OCI-LY3 (cell line): ENCODE measurements at regions not wholly inside any gene's neighbourhood (a gene's known extent, or its start where the extent isn't known, plus 50 kb on each side); places are given as distances from the start of the nearest gene placed in this dataset.

Experiments used
- H2AFZ ChIP-seq: fragments of 200-600, 300-600 bp; shearing (Covaris generic); 2 replicates; pipeline ENCODE4 v1.6.0; 2014; ENCODE audit warnings: antibody characterized with exemption, low read depth, low read length
- H3K27ac ChIP-seq: fragments of 200-600, 300-600 bp; sonication (generic); 2 replicates; pipeline ENCODE4 v1.5.1; 2014; ENCODE audit warnings: mild to moderate bottlenecking, low read length, moderate library complexity, mixed read lengths
- H3K27me3 ChIP-seq: fragments of 200-600, 300-600 bp; sonication (generic); 2 replicates; pipeline ENCODE4 v1.6.1; 2014; ENCODE audit warnings: low read depth, low read length, mixed read lengths
- H3K36me3 ChIP-seq: fragments of 200-600, 300-600 bp; sonication (generic); replicated peaks from 2 replicates; pipeline ENCODE3; 2014; ENCODE audit warnings: low read depth, low read length, mixed read lengths
- H3K4me1 ChIP-seq: fragments of 300-600, 200-600 bp; sonication (generic); 2 replicates; pipeline ENCODE4 v1.6.1; 2014; ENCODE audit warnings: low read length, mixed read lengths
- H3K4me2 ChIP-seq: fragments of 200-600, 300-600 bp; sonication (generic); 2 replicates; pipeline ENCODE4 v1.6.1; 2014; ENCODE audit warnings: low read length, mixed read lengths
- H3K4me3 ChIP-seq: fragments of 300-600, 200-600 bp; sonication (generic); 2 replicates; pipeline ENCODE4 v1.5.1; 2014; ENCODE audit warnings: antibody characterized with exemption, mild to moderate bottlenecking, low read length, moderate library complexity
- H3K79me2 ChIP-seq: fragments of 300-600, 200-600 bp; shearing (Covaris generic); 2 replicates; pipeline ENCODE4 v1.6.1; 2014; ENCODE audit warnings: mild to moderate bottlenecking, low read length, mixed read lengths
- H3K9ac ChIP-seq: fragments of 300-600, 200-600 bp; shearing (Covaris generic); 2 replicates; pipeline ENCODE4 v1.6.0; 2014; ENCODE audit warnings: mild to moderate bottlenecking, low read length, moderate library complexity
- H3K9me3 ChIP-seq: fragments of 200-600, 300-600 bp; shearing (Covaris generic); 2 replicates; pipeline ENCODE4 v1.6.1; 2014; ENCODE audit warnings: low read length, mixed read lengths; ENCODE audit not compliant: insufficient read depth
- H4K20me1 ChIP-seq: fragments of 200-600, 300-600 bp; sonication (generic); 2 replicates; pipeline ENCODE4 v1.6.1; 2016; ENCODE audit warnings: low read length, mixed read lengths; ENCODE audit not compliant: insufficient read depth
- EZH2phosphoT487 ChIP-seq: fragments of 200-600 bp; shearing (Covaris generic); IDR thresholded peaks from 2 replicates; pipeline ENCODE4 v1.6.1; 2018; ENCODE audit warnings: antibody characterized with exemption, mixed run types, low read depth
- TF ChIP-seq, protein P1 (sequence below): fragments of 200-600, 300-600 bp; sonication (generic); IDR thresholded peaks from 2 replicates; pipeline ENCODE4 v1.5.1; 2014; ENCODE audit warnings: antibody characterized with exemption, low read length, low read depth

DNA sequence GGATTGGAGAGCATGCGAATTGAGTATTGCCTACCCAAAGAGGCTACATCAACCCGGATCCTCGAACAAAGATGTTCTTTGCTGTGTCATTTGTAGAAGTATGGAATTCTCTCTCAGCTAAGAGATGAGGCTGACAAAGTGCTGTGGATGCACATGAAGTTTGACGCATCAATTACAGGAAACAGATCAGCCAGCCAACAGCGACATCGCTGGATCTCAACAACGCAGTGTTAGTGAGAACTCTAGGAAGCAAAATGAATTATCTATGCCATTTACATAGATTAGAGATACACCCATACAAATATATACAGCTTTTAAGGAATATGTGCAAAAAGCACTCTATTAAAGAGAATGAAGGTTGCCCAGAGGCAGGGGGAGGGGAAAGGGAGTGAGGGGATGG is 160.6 kb upstream of the RGMA start:
- H4K20me1 ChIP-seq, result no peaks in the 10 kb centered on the region
- H3K4me3 ChIP-seq, result no peak overlapping the region
- H3K36me3 ChIP-seq, result no peaks in the 10 kb centered on the region
- H3K9ac ChIP-seq, result no peak overlapping the region
- TF ChIP-seq, protein P1, sequence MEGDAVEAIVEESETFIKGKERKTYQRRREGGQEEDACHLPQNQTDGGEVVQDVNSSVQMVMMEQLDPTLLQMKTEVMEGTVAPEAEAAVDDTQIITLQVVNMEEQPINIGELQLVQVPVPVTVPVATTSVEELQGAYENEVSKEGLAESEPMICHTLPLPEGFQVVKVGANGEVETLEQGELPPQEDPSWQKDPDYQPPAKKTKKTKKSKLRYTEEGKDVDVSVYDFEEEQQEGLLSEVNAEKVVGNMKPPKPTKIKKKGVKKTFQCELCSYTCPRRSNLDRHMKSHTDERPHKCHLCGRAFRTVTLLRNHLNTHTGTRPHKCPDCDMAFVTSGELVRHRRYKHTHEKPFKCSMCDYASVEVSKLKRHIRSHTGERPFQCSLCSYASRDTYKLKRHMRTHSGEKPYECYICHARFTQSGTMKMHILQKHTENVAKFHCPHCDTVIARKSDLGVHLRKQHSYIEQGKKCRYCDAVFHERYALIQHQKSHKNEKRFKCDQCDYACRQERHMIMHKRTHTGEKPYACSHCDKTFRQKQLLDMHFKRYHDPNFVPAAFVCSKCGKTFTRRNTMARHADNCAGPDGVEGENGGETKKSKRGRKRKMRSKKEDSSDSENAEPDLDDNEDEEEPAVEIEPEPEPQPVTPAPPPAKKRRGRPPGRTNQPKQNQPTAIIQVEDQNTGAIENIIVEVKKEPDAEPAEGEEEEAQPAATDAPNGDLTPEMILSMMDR, result no peak
- TF ChIP-seq EZH2phosphoT487, result no peak
- no peak overlapping the region for H2AFZ ChIP-seq
- H3K79me2 ChIP-seq, result no peaks in the 10 kb centered on the region
- no peaks in the 10 kb centered on the region for H3K9me3 ChIP-seq
- no peak overlapping the region for H3K4me2 ChIP-seq
- no peaks in the 10 kb centered on the region for H3K4me1 ChIP-seq
- no peak overlapping the region for H3K27ac ChIP-seq
- H3K27me3 ChIP-seq, result peaks cover 21% of the 10 kb centered on the region

DNA sequence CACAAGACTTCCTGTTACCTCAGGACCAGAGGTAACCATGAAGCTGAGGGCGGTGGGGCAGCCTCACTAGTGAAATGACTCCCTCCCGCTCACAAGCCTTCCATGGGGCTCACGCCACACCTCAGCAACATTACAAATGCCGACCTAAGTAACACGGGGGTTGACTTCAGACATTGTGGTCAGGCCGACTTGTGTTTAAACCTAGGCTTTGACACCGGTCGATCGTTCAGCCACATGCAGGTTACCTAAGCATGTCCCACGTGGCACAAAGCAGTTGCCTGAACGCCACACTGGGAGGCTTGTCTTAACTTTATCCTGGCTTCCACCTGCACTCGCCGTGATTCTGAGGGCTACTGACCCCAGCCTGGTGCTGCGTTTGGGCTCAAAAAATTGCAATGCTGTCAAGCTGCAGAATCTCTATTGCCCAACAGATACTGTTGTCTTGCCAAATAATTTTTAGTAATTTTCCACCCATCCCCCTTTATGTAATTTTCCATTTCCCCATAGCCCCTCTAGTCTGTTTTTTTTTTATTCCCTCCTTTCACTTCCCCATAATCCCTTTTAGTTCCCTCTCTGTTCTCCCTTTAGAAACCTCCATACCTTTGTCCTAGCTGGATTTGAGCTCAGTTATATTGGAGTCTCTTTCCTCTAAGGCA is 158.6 kb upstream of the RGMA start:
- TF ChIP-seq, protein P1, result no peak
- TF ChIP-seq EZH2phosphoT487, result no peak
- no peak overlapping the region for H3K4me2 ChIP-seq
- no peaks in the 10 kb centered on the region for H3K36me3 ChIP-seq
- H2AFZ ChIP-seq, result no peak overlapping the region
- no peaks in the 10 kb centered on the region for H4K20me1 ChIP-seq
- no peaks in the 10 kb centered on the region for H3K9me3 ChIP-seq
- H3K4me1 ChIP-seq, result no peaks in the 10 kb centered on the region
- H3K9ac ChIP-seq, result no peak overlapping the region
- H3K4me3 ChIP-seq, result no peak overlapping the region
- peaks cover 21% of the 10 kb centered on the region for H3K27me3 ChIP-seq
- H3K27ac ChIP-seq, result no peak overlapping the region
- H3K79me2 ChIP-seq, result no peaks in the 10 kb centered on the region

DNA sequence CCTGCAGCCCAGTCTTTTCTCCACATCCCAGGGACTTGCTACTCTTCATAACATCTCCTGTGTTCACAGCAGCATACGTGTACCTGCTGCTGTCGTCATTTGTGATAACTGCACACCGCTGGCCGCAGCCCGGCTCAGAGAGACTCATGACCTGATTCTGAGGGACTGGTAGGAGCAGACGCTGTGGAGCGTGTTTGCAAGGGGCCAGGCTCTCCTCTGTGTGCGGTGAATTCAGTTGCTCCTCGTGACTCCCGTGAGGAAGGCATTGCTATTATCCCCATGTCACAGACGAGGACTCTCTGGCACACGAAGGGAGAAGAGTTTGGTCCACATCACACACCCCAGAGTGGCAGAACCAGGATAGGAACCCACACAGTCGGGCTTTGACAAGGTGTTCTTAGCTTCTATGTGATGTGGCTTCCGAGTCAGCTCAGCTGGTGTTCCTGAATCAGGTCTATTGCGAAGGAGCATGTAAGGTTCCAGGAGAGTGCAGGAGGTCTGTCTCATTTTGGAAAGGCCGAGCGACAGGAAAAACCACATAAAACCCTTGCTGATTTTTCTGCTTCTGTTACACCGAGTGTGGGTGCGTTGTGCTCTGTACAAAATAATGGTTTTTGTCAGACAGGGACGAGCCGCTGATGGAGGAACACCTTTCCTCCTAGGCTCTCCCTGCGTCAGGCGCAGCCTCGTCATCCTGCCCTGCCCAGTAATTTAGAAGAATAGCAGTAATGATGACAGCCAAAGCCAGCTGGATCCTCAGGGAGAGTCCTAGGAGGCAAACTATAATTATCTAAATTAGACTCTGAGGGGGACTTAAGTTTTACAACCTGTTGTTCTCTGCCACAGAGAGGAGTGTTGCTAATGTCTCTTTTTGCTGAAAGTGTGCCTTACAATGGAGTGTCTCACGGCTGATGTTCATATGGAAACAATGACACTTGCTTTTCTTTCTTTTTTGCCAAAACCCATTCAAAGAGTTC is 157.5 kb upstream of the RGMA start:
- Histone ChIP-seq H3K4me1 (no peaks in the 10 kb centered on the region), H3K4me3 (no peak overlapping the region), H3K27me3 (peaks cover 21% of the 10 kb centered on the region), H3K9ac (no peak overlapping the region), H2AFZ (no peak overlapping the region), H3K27ac (no peak overlapping the region), H3K9me3 (no peaks in the 10 kb centered on the region), H4K20me1 (no peaks in the 10 kb centered on the region), H3K4me2 (no peak overlapping the region), H3K79me2 (no peaks in the 10 kb centered on the region), H3K36me3 (no peaks in the 10 kb centered on the region)
- no peak for TF ChIP-seq EZH2phosphoT487
- TF ChIP-seq, protein P1, result no peak

DNA sequence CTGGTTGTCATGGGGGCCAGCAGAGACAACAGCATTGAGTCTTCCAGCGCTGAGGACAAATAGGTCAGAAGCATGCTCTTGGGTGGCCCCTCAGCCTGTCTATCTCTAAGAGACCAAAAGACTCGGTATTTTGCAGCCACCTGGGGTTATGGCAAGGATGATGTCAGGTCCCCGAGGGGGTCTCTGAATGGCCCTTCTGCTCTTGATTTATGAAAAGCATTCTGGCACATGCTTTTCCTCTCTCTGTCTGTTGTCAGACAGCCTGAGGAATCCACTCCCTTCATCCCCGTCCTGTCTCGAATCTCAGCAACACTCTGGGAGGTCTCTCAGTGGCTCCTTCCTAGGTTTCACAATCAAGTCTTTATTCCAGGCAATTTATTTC is 156.6 kb upstream of the RGMA start:
- Histone ChIP-seq H3K9ac (no peak overlapping the region), H3K4me2 (no peak overlapping the region), H3K36me3 (no peaks in the 10 kb centered on the region), H3K79me2 (no peaks in the 10 kb centered on the region), H3K27me3 (peaks cover 13% of the 10 kb centered on the region), H4K20me1 (no peaks in the 10 kb centered on the region), H3K4me3 (no peak overlapping the region), H2AFZ (no peak overlapping the region), H3K9me3 (no peaks in the 10 kb centered on the region), H3K4me1 (no peaks in the 10 kb centered on the region), H3K27ac (no peak overlapping the region)
- TF ChIP-seq, protein P1, result no peak
- TF ChIP-seq EZH2phosphoT487, result no peak
